Frontal cortex (tissue), 3 donors: ENCODE measurements at regions not wholly inside any gene's neighbourhood (a gene's known extent, or its start where the extent isn't known, plus 50 kb on each side); places are given as distances from the start of the nearest gene placed in this dataset.

ENCODE experiments used
- DNase-seq, 2 donors: peaks; one replicate each; pipeline ENCODE4 v3.0.0; 2012; ENCODE audit warnings: low spot score in 2 of 2
- FAIRE-seq: peaks from 2 replicates; lab custom pipeline; 2012; peaks lifted over from hg19 to GRCh38; lab: Jason Lieb, UNC
- donor health status: control.
- donor health status: control.
- donor health status: control.

- FAIRE-seq, result no peak
- no peak for DNase-seq
Measured at GRCh38 chr10:20726381-20726780, 170.7 kb downstream of the NEBL start.

GRCh38 chr10:20714979-20715378 is 182.1 kb downstream of the NEBL start:
- FAIRE-seq (no peak), DNase-seq (no peak)

DNA sequence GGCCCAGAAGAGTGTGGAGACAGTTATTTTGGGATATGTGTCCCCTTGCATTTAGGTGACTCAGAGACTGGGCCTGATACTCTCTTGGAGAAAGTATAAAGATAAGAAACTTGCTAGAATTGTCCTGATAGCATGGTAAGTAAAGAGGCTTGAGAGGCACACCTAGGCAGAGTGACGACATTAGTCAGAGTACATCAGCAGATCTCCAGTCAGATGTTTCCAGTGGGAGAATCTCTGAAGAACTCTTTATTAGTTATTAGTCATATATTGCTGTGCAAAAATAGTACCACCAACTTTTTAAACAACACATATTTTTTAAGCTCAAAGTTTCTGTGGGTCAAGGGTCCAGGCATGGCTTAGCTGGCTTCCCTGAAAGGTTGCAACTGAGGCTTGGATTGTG is 182.6 kb downstream of the NEBL start:
- DNase-seq, result no peak
- no peak for FAIRE-seq

GRCh38 chr10:20713420-20713819 is 183.7 kb downstream of the NEBL start:
- no peak for FAIRE-seq

DNA sequence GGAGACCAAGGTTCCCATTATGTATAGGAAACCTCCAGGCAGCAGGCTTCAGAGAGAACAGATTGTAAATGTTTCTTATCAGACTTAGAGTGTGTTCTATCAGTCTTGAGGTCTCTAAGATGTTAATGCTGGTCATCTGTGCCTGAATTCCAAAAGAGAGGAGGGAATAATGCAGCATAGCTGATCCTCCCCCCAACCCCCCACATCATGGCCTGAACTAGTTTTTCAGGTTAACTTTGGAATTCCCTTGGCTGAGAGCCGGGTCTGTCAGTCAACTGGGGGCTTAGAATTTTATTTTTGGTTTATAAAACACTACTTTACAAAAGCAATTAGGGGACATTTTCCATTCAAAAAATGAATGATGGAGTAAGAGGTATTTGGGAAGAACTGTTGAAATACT is 184.3 kb downstream of the NEBL start:
- FAIRE-seq (no peak), DNase-seq (no peak)

More at GRCh38 chr10:20713420-20713819, 183.7 kb downstream of the NEBL start:
- DNase-seq, result no peak

DNA sequence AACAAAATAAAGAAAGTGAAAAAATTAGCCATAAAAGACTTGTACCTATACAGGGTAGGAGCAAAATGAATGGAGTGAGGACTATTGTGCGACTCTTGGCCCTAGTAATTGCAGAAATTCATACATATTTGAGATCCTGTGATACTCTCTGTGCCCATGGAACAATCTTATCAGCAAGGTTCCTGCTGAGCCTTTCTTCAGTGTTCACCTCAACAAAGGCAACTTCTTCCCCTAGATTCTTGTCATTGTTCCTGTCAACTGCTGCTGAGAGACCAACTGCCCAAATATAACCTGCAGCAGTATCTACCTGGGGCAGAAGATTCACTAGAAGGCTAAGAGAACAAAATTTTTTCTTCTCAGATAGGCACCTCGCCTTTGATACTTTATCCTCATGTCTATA is 187.4 kb downstream of the NEBL start:
- FAIRE-seq (no peak), DNase-seq (no peak)

GRCh38 chr10:20708305-20708704 is 188.8 kb downstream of the NEBL start:
- FAIRE-seq, result no peak

DNA sequence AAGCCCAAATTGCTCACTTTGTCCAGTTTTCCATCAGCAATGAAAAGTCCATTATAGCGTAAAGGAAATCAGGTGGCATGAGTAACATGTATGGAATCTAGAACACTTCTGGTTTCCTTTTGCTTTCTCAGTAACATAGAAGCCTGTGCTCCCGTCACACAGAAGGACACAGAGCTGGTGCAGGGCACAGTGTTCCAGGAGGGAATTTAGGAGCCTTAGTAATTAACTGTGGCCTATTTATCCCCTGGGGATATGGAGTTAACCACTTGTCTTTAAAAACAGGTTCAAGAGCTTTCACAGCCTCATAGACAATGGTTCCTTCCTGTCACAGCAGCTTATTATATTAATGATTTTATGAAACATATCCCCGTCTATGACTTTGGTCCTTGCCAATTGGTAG is 189.9 kb downstream of the NEBL start:
- FAIRE-seq (no peak), DNase-seq (no peak)

More at GRCh38 chr10:20708305-20708704, 188.8 kb downstream of the NEBL start:
- DNase-seq, result no peak

- no peak for FAIRE-seq
- DNase-seq, result no peak
Measured at GRCh38 chr10:20698837-20699236, 198.3 kb downstream of the NEBL start.

GRCh38 chr10:20694296-20694695 is 202.8 kb downstream of the NEBL start:
- no peak for FAIRE-seq

GRCh38 chr10:20688797-20689544 is 208.1 kb downstream of the NEBL start:
- DNase-seq (no peak), FAIRE-seq (no peak)

More at GRCh38 chr10:20694296-20694695, 202.8 kb downstream of the NEBL start:
- DNase-seq, result no peak

DNA sequence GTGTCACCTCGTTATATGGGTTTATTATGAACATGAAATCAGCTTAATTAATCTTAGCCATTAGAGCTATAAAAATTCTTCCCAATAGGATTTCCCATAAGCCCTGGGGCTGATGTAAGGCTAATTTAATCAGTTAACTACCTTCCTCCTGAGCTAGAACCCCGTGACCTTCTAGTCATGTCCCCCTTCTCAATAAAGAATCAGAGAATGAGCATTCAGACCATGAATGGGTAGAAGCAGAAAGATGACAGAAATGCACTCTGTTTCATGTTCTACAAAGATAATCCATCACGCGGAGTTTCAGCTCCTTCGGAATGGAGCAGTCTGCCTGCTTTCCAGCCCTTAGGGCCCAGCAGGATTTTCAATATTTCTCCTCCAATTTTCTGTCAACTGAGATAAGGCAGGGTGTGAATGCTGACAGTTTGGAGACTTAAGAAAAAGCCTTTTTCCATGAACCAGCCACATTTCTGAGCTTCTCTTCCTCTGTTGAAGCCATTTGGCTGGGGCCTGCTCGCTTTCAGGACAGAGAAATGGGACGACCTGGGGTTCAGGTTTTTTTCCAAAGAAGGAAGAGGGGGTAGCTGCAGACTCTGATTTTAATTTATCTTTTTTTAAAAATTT is 211.0 kb downstream of the NEBL start:
- no peak for FAIRE-seq
- no peak for DNase-seq

DNA sequence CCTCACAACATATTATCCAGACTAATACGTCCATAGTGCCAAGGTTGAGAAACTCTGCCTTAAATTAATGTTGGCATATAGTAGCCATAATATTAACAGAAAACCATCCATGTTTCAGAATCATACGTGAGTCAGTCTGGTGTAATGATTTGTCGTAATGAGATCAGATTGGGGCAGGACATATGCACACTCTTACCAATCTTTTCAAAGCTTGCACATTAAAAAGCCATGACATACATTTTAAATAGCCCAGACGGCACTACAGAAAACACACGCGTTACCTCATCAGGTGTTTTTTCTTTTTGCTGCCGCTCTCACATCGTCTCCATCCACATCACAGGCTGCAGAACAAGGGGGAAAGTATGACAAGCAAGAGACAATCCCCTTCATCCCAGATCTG is 211.6 kb downstream of the NEBL start:
- FAIRE-seq (no peak), DNase-seq (no peak)

DNA sequence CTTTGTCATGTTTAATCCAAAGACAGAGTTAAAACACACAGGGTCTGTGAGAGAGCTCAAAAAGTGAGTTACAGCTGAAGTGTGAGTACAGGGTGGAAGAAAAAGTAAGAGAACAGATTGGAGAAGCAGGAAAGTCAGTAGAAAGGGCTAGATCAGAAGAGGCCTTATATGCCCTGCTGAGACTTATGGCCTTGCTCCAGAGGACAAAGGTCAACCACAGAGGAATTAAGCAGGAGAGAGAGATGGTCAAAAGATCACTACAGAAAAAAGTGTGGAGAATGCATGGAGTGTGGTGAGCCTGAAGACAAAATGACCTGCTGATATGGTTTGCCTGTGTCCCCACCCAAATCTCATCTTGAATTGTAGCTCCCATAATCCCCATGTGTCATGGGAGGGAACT is 213.8 kb downstream of the NEBL start:
- DNase-seq, result no peak
- no peak for FAIRE-seq

DNA sequence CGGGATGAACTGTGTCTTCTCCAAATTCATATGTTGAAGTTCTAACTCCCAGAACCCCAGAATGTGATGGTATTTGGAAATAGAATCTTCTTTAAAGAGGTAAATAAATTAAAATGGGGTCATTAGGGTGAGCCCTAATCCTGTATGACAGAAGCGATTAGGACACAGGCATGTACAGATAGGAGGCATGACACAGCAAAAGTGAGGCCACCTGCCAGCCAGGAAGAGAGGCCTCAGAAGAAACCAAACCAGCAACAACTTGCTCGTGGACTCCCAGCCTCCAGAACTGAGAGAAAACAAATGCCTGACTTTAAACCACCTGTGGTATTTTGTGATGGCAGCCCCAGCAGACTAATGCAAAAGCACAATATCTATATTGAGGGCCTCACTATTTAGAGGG is 214.3 kb downstream of the NEBL start:
- FAIRE-seq (no peak), DNase-seq (no peak)

DNA sequence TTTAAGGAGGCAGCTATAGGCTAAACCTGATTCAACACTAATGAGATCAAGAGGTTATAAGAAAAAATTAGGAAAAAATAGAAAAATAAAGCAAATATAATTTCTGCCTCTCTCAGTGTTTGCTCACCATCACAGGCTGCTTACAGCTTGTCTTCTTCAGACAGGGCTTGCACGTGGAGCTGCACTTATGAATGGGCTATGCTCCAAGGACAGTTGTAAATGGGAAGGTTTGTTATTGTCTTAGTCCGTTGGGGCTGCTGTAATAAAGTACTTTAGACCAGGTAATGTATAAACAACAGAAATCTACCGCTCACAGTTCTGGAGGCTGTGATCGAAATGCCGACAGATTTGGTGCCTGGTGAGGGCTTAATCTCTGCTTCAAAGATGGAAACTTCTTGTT is 219.8 kb downstream of the NEBL start:
- FAIRE-seq (no peak), DNase-seq (no peak)

DNA sequence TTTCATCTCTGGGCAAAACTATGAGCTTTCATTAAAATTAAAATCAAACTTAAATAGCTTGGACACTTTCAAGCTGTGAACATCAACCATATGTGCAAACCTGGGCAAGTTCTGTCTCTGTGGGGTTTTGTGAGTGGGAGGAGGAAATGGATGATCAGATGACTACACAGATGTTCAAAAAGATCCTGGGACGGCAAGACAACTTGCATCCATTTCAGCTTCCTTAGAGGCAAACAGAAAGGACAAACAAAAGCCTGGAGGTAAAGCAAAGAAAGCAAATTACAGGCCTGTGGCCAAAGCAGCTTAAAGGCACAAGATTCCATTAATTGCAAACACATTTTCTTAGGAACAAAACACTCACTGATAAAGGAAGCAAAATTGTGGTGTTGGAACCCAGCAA is 222.2 kb downstream of the NEBL start:
- no peak for DNase-seq
- FAIRE-seq, result no peak

DNA sequence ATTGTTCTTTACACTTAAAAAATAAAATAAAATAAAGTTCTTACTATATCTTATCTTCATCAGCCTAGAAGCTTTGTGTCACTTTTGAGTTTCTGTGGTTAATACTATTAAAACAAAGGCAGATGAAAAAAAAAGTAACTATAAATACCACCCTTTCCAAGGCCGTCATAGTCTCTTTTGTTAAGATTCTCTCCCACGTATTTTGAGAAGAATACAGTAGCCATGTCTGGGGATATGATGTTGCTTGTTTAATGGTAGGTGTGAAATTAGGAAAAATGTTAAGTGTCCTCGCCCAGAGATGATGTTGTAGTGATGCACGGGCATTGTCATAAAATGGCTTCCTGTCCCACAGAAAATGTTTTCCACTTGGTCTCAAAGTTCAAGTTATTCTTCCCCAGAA is 223.9 kb downstream of the NEBL start:
- no peak for DNase-seq

GRCh38 chr10:20672741-20673140 is 224.4 kb downstream of the NEBL start:
- no peak for DNase-seq
- no peak for FAIRE-seq

More for the DNA sequence above, 223.9 kb downstream of the NEBL start:
- no peak for FAIRE-seq

GRCh38 chr10:20670579-20670978 is 226.5 kb downstream of the NEBL start:
- DNase-seq (no peak), FAIRE-seq (no peak)

DNA sequence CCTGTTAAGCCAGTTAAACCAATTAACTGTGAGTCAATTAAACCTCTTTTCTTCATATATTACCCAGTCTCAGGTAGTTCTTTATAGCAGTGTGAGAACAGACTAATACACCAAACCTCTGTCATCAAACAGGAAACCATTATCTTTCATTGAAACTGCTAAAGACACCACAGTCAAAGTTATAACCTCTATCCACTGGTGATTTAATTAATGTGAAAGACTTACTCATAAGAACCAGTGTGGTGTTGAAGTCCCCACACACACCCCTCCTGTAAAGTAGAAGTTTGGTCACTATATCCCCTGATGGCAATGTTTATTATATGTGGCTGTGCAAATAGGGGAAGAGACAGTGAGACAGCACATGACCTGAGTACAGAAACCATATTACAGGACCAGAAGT is 228.1 kb downstream of the NEBL start:
- FAIRE-seq, result no peak

DNA sequence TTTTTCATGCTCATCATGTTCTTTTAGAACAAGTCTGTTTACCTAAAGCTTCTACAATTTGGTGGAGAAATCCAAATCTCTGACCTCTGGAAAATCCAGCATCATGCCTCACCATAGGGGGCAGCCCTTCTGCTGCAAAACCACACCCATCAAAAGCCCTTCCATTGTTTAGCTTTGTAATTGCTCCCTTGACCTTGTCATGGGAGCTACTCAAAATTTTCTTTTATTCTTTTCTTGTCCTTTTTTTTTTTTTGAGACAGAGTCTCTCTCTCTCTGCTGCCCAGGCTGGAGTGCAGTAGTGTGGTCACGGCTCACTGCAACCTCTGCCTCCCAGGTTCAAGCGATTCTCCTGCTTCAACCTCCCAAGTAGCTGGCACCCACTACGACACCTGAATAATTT is 234.4 kb downstream of the NEBL start:
- no peak for DNase-seq
- no peak for FAIRE-seq

More for the DNA sequence above, 228.1 kb downstream of the NEBL start:
- no peak for DNase-seq
